SK-N-SH treated with all-trans-retinoic acid at 6 μM for 48 hours (cell line): ENCODE measurements at regions not wholly inside any gene's neighbourhood (a gene's known extent, or its start where the extent isn't known, plus 50 kb on each side); places are given as distances from the start of the nearest gene placed in this dataset.

Experiments used
- ATAC-seq: fragments of 200-7000 bp; cut with Tn5 transposase; 3 replicates; pipeline ENCODE4 v1.9.1; 2020; ENCODE audit warnings: mild to moderate bottlenecking, moderate library complexity
- ARNTL ChIP-seq: fragments of 450-650 bp; formaldehyde crosslinking; IDR thresholded peaks from 2 replicates; pipeline ENCODE4 v1.5.0; 2020; ENCODE audit warnings: low read depth, mild to moderate bottlenecking, moderate library complexity, borderline replicate concordance
- BACH2 ChIP-seq: fragments of 250-450 bp; sonication (Bioruptor Pico); IDR thresholded peaks from 2 replicates; pipeline ENCODE4 v1.9.0; 2021; ENCODE audit warnings: mild to moderate bottlenecking, borderline replicate concordance
- CSDC2 ChIP-seq: fragments of 250-450 bp; sonication (Bioruptor Pico); IDR thresholded peaks from 2 replicates; pipeline ENCODE4 v1.5.0; 2020; ENCODE audit warnings: mild to moderate bottlenecking, moderate library complexity
- CSRNP3 ChIP-seq: fragments of 250-450 bp; sonication (Bioruptor Pico); IDR thresholded peaks from 2 replicates; pipeline ENCODE4 v1.5.1; 2021; ENCODE audit warnings: mild to moderate bottlenecking, moderate library complexity
- ESRRG ChIP-seq: fragments of 250-450 bp; sonication (Bioruptor Pico); IDR thresholded peaks from 2 replicates; pipeline ENCODE4 v1.6.1; 2021; ENCODE audit warnings: mild to moderate bottlenecking
- GLIS3 ChIP-seq: fragments of 250-450 bp; sonication (Bioruptor Pico); IDR thresholded peaks from 2 replicates; pipeline ENCODE4 v1.5.0; 2020; ENCODE audit warnings: mild to moderate bottlenecking, moderate library complexity
- ISL1 ChIP-seq: fragments of 250-450 bp; sonication (Bioruptor Pico); IDR thresholded peaks from 2 replicates; pipeline ENCODE4 v2.1.2; 2022; ENCODE audit warnings: mild to moderate bottlenecking, moderate library complexity
- OSR1 ChIP-seq: fragments of 250-450 bp; sonication (Bioruptor Pico); IDR thresholded peaks from 2 replicates; pipeline ENCODE4 v1.8.0; 2022; ENCODE audit warnings: moderate library complexity, mild to moderate bottlenecking, inconsistent platforms
- PATZ1 ChIP-seq: fragments of 250-450 bp; sonication (Bioruptor Pico); IDR thresholded peaks from 2 replicates; pipeline ENCODE4 v1.8.0; 2020; ENCODE audit warnings: mild to moderate bottlenecking, moderate library complexity, borderline replicate concordance
- POU6F1 ChIP-seq: fragments of 250-450 bp; sonication (Bioruptor Pico); IDR thresholded peaks from 2 replicates; pipeline ENCODE4 v1.8.0; 2021; ENCODE audit warnings: low read depth, mild to moderate bottlenecking, moderate library complexity, borderline replicate concordance
- PPARA ChIP-seq: fragments of 250-450 bp; sonication (Bioruptor Pico); IDR thresholded peaks from 2 replicates; pipeline ENCODE4 v1.5.0; 2020; ENCODE audit warnings: mild to moderate bottlenecking, borderline replicate concordance
- SNAI2 ChIP-seq: fragments of 250-450 bp; sonication (Bioruptor Pico); IDR thresholded peaks from 2 replicates; pipeline ENCODE4 v1.5.0; 2020; ENCODE audit warnings: mild to moderate bottlenecking, moderate library complexity
- TCF4 ChIP-seq: fragments of 250-450 bp; sonication (Bioruptor Pico); IDR thresholded peaks from 2 replicates; pipeline ENCODE4 v1.8.0; 2021; ENCODE audit warnings: mild to moderate bottlenecking, moderate library complexity, borderline replicate concordance
- TOX ChIP-seq: fragments of 250-450 bp; sonication (Bioruptor Pico); IDR thresholded peaks from 2 replicates; pipeline ENCODE4 v1.8.0; 2021; ENCODE audit warnings: mild to moderate bottlenecking, moderate library complexity, borderline replicate concordance
- TSHZ2 ChIP-seq: fragments of 250-450 bp; sonication (Bioruptor Pico); IDR thresholded peaks from 2 replicates; pipeline ENCODE4 v1.5.0; 2020; ENCODE audit warnings: mild to moderate bottlenecking, moderate library complexity
- ZC3H10 ChIP-seq: fragments of 250-450 bp; sonication (Bioruptor Pico); IDR thresholded peaks from 2 replicates; pipeline ENCODE4 v1.5.1; 2021; ENCODE audit warnings: mild to moderate bottlenecking, moderate library complexity
- ZFP3 ChIP-seq: fragments of 250-450 bp; sonication (Bioruptor Pico); IDR thresholded peaks from 2 replicates; pipeline ENCODE4 v1.5.0; 2020; ENCODE audit warnings: mild to moderate bottlenecking, moderate library complexity
- ZNF565 ChIP-seq: fragments of 450-650 bp; formaldehyde crosslinking; conservative IDR thresholded peaks from 2 replicates; pipeline ENCODE4 v1.5.0; 2020; ENCODE audit warnings: low read depth, mild to moderate bottlenecking, moderate library complexity
- ZNF70 ChIP-seq: fragments of 450-650 bp; formaldehyde crosslinking; IDR thresholded peaks from 2 replicates; pipeline ENCODE4 v1.5.0; 2020; ENCODE audit warnings: mild to moderate bottlenecking, moderate library complexity
- ZNF8 ChIP-seq: fragments of 450-650 bp; formaldehyde crosslinking; IDR thresholded peaks from 2 replicates; pipeline ENCODE4 v1.5.0; 2020; ENCODE audit warnings: mild to moderate bottlenecking, moderate library complexity

- ATAC-seq = no peak
- TF ChIP-seq PATZ1 (CRISPR knock-in tag) (no peak), OSR1 (CRISPR knock-in tag) (no peak), ZC3H10 (CRISPR knock-in tag) (no peak), ZFP3 (CRISPR knock-in tag) (no peak), TCF4 (CRISPR knock-in tag) (no peak), POU6F1 (CRISPR knock-in tag) (no peak), TOX (no peak), ISL1 (no peak), ZNF70 (CRISPR knock-in tag) (no peak), CSRNP3 (CRISPR knock-in tag) (no peak), ZNF8 (CRISPR knock-in tag) (no peak), ZNF565 (CRISPR knock-in tag) (no peak), ESRRG (CRISPR knock-in tag) (no peak), GLIS3 (CRISPR knock-in tag) (no peak), BACH2 (CRISPR knock-in tag) (no peak), SNAI2 (no peak), PPARA (CRISPR knock-in tag) (no peak), TSHZ2 (CRISPR knock-in tag) (no peak)
- TF ChIP-seq, all 23 proteins: peak for 0
Observed at GRCh38 chr2:198710562-198710961, 747.2 kb downstream of the SATB2 start.

GRCh38 chr2:198706476-198707082, 751.2 kb downstream of the SATB2 start:
- TF ChIP-seq ZNF565 (CRISPR knock-in tag) (no peak), ARNTL (CRISPR knock-in tag) (no peak), ZNF8 (CRISPR knock-in tag) (no peak), ZFP3 (CRISPR knock-in tag) (no peak), BACH2 (CRISPR knock-in tag) (no peak), ISL1 (no peak), GLIS3 (CRISPR knock-in tag) (no peak), POU6F1 (CRISPR knock-in tag) (no peak), CSDC2 (CRISPR knock-in tag) (no peak)
- no peak for ATAC-seq

- TF ChIP-seq PPARA (CRISPR knock-in tag) (no peak), ZNF70 (CRISPR knock-in tag) (no peak), TSHZ2 (CRISPR knock-in tag) (no peak), ISL1 (no peak), POU6F1 (CRISPR knock-in tag) (no peak)
- no peak for ATAC-seq
Observed at GRCh38 chr2:198703281-198703680, 754.5 kb downstream of the SATB2 start.
